Lower leg skin (tissue), 4 donors: ENCODE measurements at regions not wholly inside any gene's neighbourhood (a gene's known extent, or its start where the extent isn't known, plus 50 kb on each side); places are given as distances from the start of the nearest gene placed in this dataset.

Source experiments
- DNase-seq, 2 donors: peaks; one replicate each; pipeline ENCODE4 v3.0.0-alpha.2; 2019; ENCODE audit warnings: low spot score in 2 of 2
- H3K4me3 ChIP-seq: fragments of 200-600 bp; sonication (generic); 2 replicates; pipeline ENCODE4 v1.5.1; 2017; ENCODE audit warnings: mild to moderate bottlenecking, low read depth; ENCODE audit not compliant: poor library complexity, severe bottlenecking
- POLR2A ChIP-seq, 2 donors: fragments of 450-650 bp; IDR thresholded peaks; one replicate each; pipeline ENCODE4 v1.6.1; 2016 to 2017; ENCODE audit warnings: antibody characterized with exemption in 2 of 2, mild to moderate bottlenecking in 1 of 2, moderate library complexity in 1 of 2
- WGBS, 2 donors: methylation state at CpG; one replicate each; pipeline ENCODE4 v1.1.5; 2018; 5-methylcytosine and 5-hydroxymethylcytosine counted together
- intact Hi-C: fragments of 100-400 bp; cut with DNase I; formaldehyde crosslinking; loops from one replicate; pipeline ENCODE4 v1.15.0; 2023; ENCODE audit warnings: low total_unique reads
- TF ChIP-seq, protein P1 (sequence below), 3 donors: fragments of 450-650 bp; IDR thresholded peaks; one replicate each; pipeline ENCODE4 v1.5.1; 2016; ENCODE audit warnings: antibody characterized with exemption in 3 of 3, mild to moderate bottlenecking in 3 of 3, moderate library complexity in 2 of 3

- H3K4me3 ChIP-seq = no peak overlapping the region
- intact Hi-C loops = no loop called here
- no peak for TF ChIP-seq POLR2A (IDR thresholded peaks at IDR 0.05)
- TF ChIP-seq, protein P1, sequence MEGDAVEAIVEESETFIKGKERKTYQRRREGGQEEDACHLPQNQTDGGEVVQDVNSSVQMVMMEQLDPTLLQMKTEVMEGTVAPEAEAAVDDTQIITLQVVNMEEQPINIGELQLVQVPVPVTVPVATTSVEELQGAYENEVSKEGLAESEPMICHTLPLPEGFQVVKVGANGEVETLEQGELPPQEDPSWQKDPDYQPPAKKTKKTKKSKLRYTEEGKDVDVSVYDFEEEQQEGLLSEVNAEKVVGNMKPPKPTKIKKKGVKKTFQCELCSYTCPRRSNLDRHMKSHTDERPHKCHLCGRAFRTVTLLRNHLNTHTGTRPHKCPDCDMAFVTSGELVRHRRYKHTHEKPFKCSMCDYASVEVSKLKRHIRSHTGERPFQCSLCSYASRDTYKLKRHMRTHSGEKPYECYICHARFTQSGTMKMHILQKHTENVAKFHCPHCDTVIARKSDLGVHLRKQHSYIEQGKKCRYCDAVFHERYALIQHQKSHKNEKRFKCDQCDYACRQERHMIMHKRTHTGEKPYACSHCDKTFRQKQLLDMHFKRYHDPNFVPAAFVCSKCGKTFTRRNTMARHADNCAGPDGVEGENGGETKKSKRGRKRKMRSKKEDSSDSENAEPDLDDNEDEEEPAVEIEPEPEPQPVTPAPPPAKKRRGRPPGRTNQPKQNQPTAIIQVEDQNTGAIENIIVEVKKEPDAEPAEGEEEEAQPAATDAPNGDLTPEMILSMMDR (IDR thresholded peaks at IDR 0.05) = no peak
- WGBS, 2 donors = 92 to 96% methylated on average over 3 of the region's 3 CpGs
- DNase-seq = no peak
Observed at GRCh38 chr7:22624781-22625180, 102.2 kb upstream of the IL6 start.

DNA sequence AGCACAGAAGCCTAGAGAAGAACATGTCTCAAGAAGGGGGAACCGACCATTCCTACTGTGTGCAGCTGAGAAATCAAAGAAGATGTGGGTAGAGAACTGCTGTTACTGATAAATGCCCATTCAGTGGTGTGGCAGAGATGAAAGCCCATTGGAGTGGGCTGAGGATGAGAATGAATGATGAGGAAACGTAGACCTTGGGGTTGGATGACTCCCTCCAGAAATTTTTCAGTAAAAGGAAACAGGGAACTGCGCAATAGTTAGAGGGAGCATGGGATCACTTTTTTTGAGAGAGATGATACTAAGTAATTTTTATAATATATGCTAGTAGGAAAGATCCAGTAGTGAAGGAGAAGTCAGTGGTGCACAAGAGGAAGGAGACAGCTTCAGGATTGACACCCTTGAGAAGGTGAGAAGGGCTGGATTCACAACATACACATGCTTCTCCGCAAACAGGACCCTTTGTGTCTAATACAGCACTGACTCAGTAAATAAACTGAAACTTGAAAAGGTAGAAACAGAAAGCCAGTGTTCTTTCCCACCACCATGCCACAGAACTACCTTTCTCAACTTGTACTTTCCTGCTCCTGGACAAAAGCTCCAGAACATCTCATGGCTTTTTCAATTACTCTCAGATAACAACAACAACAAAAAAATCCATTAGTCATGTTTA is 104.7 kb upstream of the IL6 start:
- intact Hi-C loops = no loop called here
- H3K4me3 ChIP-seq = no peak overlapping the region
- 93% methylated on average over 4 of the region's 4 CpGs for WGBS, 2 donors
- TF ChIP-seq, protein P1 (IDR thresholded peaks at IDR 0.05) = no peak
- no peak for TF ChIP-seq POLR2A (IDR thresholded peaks at IDR 0.05)
- no peak for DNase-seq

DNA sequence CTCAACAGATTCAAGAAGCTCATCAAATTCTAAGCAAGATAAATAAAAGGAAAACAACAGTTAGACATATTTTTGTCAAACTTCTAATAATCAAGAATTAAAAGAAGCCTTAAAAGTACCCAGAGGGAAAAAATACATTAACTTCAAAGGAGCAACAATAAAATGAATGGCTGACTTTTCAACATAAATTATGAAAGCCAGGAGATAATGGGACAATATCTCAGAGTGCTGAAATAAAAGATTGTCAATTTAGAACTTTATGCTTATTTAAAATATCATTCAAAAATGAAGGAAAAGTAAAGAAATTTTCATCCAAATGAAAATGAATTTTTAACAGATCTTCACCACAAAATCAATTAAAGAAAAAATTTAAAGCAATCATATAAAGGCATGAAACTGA is 108.5 kb upstream of the IL6 start:
- no peak for DNase-seq
- TF ChIP-seq, protein P1 (IDR thresholded peaks at IDR 0.05) = no peak
- TF ChIP-seq POLR2A (IDR thresholded peaks at IDR 0.05) = no peak
- intact Hi-C loops = no loop called here
- H3K4me3 ChIP-seq = no peak overlapping the region

DNA sequence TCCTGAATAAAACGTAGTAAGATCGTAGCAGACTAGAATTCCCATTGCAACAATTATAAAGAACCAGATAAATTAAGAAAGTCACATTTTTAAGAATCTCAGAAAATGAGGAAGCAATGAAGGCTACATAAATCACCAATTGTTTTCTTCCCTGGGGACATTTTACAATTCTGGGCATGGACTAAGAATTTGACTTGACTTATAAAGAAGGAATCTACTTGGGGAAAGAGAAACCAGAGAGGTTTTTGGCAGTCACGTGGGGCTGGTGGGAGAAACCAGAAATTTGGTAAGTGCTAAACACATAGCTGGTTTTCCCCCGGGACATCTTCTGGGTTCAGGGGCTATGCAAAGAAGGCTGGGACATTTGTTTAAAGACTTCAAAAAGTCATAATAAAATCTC is 109.8 kb upstream of the IL6 start:
- no peak overlapping the region for H3K4me3 ChIP-seq
- no peak for TF ChIP-seq POLR2A (IDR thresholded peaks at IDR 0.05)
- WGBS, 2 donors = 35 to 53% methylated on average over 4 of the region's 4 CpGs
- no peak for DNase-seq
- intact Hi-C loops = no loop called here

DNA sequence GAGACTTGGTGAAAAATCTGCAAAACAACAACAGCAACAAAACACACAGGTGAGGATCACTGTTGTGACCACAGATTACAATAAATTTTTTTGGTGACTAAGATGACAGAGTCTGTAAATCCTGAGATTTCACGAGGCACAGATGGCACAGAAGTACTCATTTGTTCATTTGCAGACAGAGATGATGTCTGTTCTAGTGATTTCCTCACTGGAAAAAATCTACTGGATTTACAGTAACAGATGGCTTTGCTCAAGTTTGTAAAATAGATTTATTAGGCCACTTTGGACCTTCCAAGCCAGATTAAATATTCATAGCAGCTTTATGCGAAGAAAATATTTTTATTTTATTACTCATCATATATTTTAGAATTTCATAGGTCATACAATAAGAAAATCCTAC is 113.5 kb upstream of the IL6 start:
- no peak for DNase-seq
- TF ChIP-seq, protein P1 (IDR thresholded peaks at IDR 0.05) = no peak
- no peak for TF ChIP-seq POLR2A (IDR thresholded peaks at IDR 0.05)
- intact Hi-C loops = no loop called here
- H3K4me3 ChIP-seq = no peak overlapping the region
- WGBS, 2 donors = 66 to 70% methylated on average over 2 of the region's 2 CpGs

- TF ChIP-seq POLR2A (IDR thresholded peaks at IDR 0.05) = no peak
- TF ChIP-seq, protein P1 (IDR thresholded peaks at IDR 0.05) = no peak
- DNase-seq = no peak
- intact Hi-C loops = no loop called here
- H3K4me3 ChIP-seq = no peak overlapping the region
- WGBS, 2 donors = 75 to 81% methylated on average over 2 of the region's 2 CpGs
Observed at GRCh38 chr7:22612776-22613175, 112.8 kb upstream of the STEAP1B start.
